Osteoblast (primary cell): ENCODE measurements at regions not wholly inside any gene's neighbourhood (a gene's known extent, or its start where the extent isn't known, plus 50 kb on each side); places are given as distances from the start of the nearest gene placed in this dataset.

ENCODE experiments used
- DNase-seq: peaks from one replicate; pipeline ENCODE4 v3.0.0; 2011; ENCODE audit warnings: low spot score, mixed read lengths; ENCODE audit not compliant: insufficient read length; ENCODE audit errors: missing footprints
- H2AFZ ChIP-seq: 2 replicates; pipeline ENCODE4 v1.6.0; 2011; ENCODE audit warnings: mild to moderate bottlenecking, low read length
- H3K27ac ChIP-seq: 2 replicates; pipeline ENCODE4 v1.5.1; 2011; ENCODE audit warnings: mild to moderate bottlenecking, low read depth, low read length, moderate library complexity
- H3K27me3 ChIP-seq: 2 replicates; pipeline ENCODE4 v1.6.0; 2012; ENCODE audit warnings: mild to moderate bottlenecking, control low read depth, inconsistent platforms, low read length, moderate library complexity; ENCODE audit not compliant: insufficient read depth
- H3K36me3 ChIP-seq: 2 replicates; pipeline ENCODE4 v1.5.1; 2011; ENCODE audit warnings: mild to moderate bottlenecking, low read length, control low read depth, moderate library complexity; ENCODE audit not compliant: insufficient read depth
- H3K4me1 ChIP-seq: 2 replicates; pipeline ENCODE4 v1.5.1; 2011; ENCODE audit warnings: mild to moderate bottlenecking, low read length, control low read depth, moderate library complexity; ENCODE audit not compliant: insufficient read depth
- H3K4me2 ChIP-seq: 2 replicates; pipeline ENCODE4 v1.6.0; 2011; ENCODE audit warnings: mild to moderate bottlenecking, low read length; ENCODE audit not compliant: insufficient read depth
- H3K4me3 ChIP-seq: fragments of 200-600 bp; sonication (generic); 3 replicates; pipeline ENCODE4 v1.5.1; 2012; ENCODE audit warnings: mild to moderate bottlenecking, low read length, inconsistent platforms; ENCODE audit not compliant: insufficient read depth
- H3K79me2 ChIP-seq: 2 replicates; pipeline ENCODE4 v1.6.0; 2012; ENCODE audit warnings: mild to moderate bottlenecking, low read length, control low read depth, inconsistent platforms; ENCODE audit not compliant: insufficient read depth
- H3K9me3 ChIP-seq: 2 replicates; pipeline ENCODE4 v1.5.1; 2011; ENCODE audit warnings: low read depth, low read length, control low read depth
- H4K20me1 ChIP-seq: 2 replicates; pipeline ENCODE4 v1.6.0; 2012; ENCODE audit warnings: mild to moderate bottlenecking, low read length, control low read depth; ENCODE audit not compliant: insufficient read depth
- CTCF ChIP-seq: IDR thresholded peaks from 2 replicates; pipeline ENCODE4 v1.5.1; 2011; ENCODE audit warnings: mild to moderate bottlenecking, low read depth, low read length, moderate library complexity; ENCODE audit errors: extremely low read depth

- H3K36me3 ChIP-seq: no peaks in the 10 kb centered on the region
- H3K4me2 ChIP-seq: no peak overlapping the region
- H4K20me1 ChIP-seq: no peaks in the 10 kb centered on the region
- no peak overlapping the region for H3K4me3 ChIP-seq
- H3K79me2 ChIP-seq: no peaks in the 10 kb centered on the region
- H2AFZ ChIP-seq: no peak overlapping the region
- H3K27me3 ChIP-seq: peaks cover 10% of the 10 kb centered on the region
- no peak overlapping the region for H3K27ac ChIP-seq
- no peaks in the 10 kb centered on the region for H3K9me3 ChIP-seq
- peak; percentile 92 for DNase-seq
- peaks cover 30% of the 10 kb centered on the region for H3K4me1 ChIP-seq
- TF ChIP-seq CTCF: no peak
Measured at GRCh38 chr3:72661115-72661457, 187.2 kb downstream of the SHQ1 start.

DNA sequence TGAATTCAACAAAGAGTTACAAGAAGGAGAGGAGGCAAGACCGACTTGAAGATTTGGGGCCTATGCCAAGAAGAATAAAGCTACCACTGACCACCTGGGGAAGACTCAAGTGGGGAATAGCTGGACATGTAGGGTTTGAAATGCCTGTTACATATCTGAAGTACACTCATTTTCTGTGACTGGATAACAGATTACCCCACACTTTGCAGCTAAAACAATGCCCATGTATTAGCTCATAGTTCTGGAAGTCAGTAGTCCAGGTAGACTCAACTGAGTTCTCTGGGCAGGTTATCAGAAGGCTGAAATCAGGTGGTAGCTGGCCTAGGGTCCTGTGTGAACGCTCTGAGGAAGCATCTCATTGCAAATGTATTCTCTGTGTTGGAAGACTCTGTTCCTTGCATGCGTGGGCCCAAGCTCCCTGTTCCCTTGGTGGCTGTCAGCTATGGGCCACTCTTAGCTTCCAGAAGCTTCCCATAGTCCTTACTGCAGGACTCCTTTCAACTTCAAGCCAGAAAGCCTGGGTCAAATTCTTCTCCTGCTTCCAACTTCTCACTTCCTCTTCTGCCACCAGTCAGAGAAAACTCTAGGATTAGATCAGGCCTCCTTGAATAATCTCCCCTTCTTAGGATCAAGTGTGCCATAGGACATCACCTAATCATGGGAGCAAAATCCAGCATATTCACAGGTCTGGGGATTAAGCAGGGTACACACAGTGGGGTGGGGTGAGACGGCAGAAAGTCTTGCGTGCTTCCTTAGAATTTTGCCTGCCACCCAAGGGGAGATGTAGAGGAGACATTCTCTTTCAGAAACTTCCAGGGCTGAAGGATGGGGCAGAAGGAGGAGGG, 187.8 kb downstream of the SHQ1 start:
- Histone ChIP-seq H3K4me3 (no peak overlapping the region), H3K27me3 (peaks cover 16% of the 10 kb centered on the region), H3K4me1 (peaks cover 30% of the 10 kb centered on the region), H3K36me3 (no peaks in the 10 kb centered on the region), H3K27ac (no peak overlapping the region), H3K9me3 (no peaks in the 10 kb centered on the region), H3K4me2 (no peak overlapping the region), H2AFZ (no peak overlapping the region), H3K79me2 (no peaks in the 10 kb centered on the region), H4K20me1 (no peaks in the 10 kb centered on the region)
- no peak for DNase-seq
- TF ChIP-seq CTCF: no peak

GRCh38 chr3:72659596-72659995, 188.6 kb downstream of the SHQ1 start:
- H3K27me3 ChIP-seq: peaks cover 25% of the 10 kb centered on the region
- H3K79me2 ChIP-seq: no peaks in the 10 kb centered on the region
- H3K27ac ChIP-seq: no peak overlapping the region
- H3K36me3 ChIP-seq: no peaks in the 10 kb centered on the region
- H3K4me1 ChIP-seq: peaks cover 26% of the 10 kb centered on the region
- H4K20me1 ChIP-seq: no peaks in the 10 kb centered on the region
- no peak for TF ChIP-seq CTCF
- no peak overlapping the region for H3K4me3 ChIP-seq
- no peak overlapping the region for H2AFZ ChIP-seq
- H3K9me3 ChIP-seq: no peaks in the 10 kb centered on the region
- H3K4me2 ChIP-seq: no peak overlapping the region
- no peak for DNase-seq

DNA sequence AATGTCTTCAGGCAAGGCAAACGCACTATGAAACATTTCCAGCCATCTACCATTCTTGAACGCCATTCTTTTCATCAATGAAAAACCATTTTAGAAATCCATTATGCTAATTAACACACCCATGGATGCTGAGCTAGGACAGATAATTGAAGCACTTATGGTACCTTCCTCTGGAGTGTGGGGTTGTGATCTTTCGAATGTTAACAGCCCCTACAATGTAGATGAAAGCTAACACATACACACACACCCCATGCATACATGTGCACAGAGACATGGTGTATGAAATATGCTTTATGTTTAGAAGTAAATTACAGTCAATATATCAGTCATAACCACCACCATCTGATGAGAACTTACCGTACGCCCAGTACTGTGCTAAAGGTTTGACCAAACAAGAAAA, 189.1 kb downstream of the SHQ1 start:
- Histone ChIP-seq H3K4me2 (no peak overlapping the region), H4K20me1 (no peaks in the 10 kb centered on the region), H3K4me3 (no peak overlapping the region), H2AFZ (no peak overlapping the region), H3K36me3 (no peaks in the 10 kb centered on the region), H3K79me2 (no peaks in the 10 kb centered on the region), H3K9me3 (no peaks in the 10 kb centered on the region), H3K4me1 (peaks cover 21% of the 10 kb centered on the region), H3K27me3 (peaks cover 26% of the 10 kb centered on the region), H3K27ac (no peak overlapping the region)
- no peak for DNase-seq
- TF ChIP-seq CTCF: no peak
